Endodermal cell (in vitro differentiated cells): ENCODE measurements at regions not wholly inside any gene's neighbourhood (a gene's known extent, or its start where the extent isn't known, plus 50 kb on each side); places are given as distances from the start of the nearest gene placed in this dataset.

Source experiments
- DNase-seq: peaks from one replicate; pipeline ENCODE4 v3.0.0-alpha.2; 2017
- H3K27ac ChIP-seq: 2 replicates; pipeline ENCODE4 v1.5.1; 2013; ENCODE audit warnings: mild to moderate bottlenecking, low read depth, low read length, moderate library complexity
- H3K27me3 ChIP-seq: 2 replicates; pipeline ENCODE4 v1.6.1; 2013; ENCODE audit warnings: mild to moderate bottlenecking, low read length, moderate library complexity; ENCODE audit not compliant: insufficient read depth, control insufficient read depth, poor library complexity, severe bottlenecking
- H3K36me3 ChIP-seq: 2 replicates; pipeline ENCODE4 v1.7.0; 2013; ENCODE audit warnings: mild to moderate bottlenecking, low read length, moderate library complexity; ENCODE audit not compliant: control insufficient read depth, insufficient read depth
- H3K4me1 ChIP-seq: one replicate; pipeline ENCODE4 v1.7.0; 2013; ENCODE audit warnings: low read length; ENCODE audit not compliant: control insufficient read depth, insufficient read depth
- H3K4me3 ChIP-seq: 2 replicates; pipeline ENCODE4 v1.5.1; 2013; ENCODE audit warnings: mild to moderate bottlenecking, low read length, moderate library complexity
- H3K9ac ChIP-seq: 2 replicates; pipeline ENCODE4 v1.6.1; 2013; ENCODE audit warnings: mild to moderate bottlenecking, low read length, moderate library complexity; ENCODE audit not compliant: poor library complexity, severe bottlenecking; ENCODE audit errors: extremely low read depth
- H3K9me3 ChIP-seq: 2 replicates; pipeline ENCODE4 v1.6.1; 2013; ENCODE audit warnings: mild to moderate bottlenecking, low read length, moderate library complexity; ENCODE audit not compliant: control insufficient read depth
- H3K27ac Mint-ChIP-seq: 2 replicates; pipeline ENCODE4 v1.8.0; 2020; ENCODE audit warnings: mixed read lengths
- H3K27me3 Mint-ChIP-seq: 2 replicates; pipeline ENCODE4 v1.8.0; 2021; ENCODE audit warnings: mild to moderate bottlenecking, mixed read lengths; ENCODE audit not compliant: insufficient read depth
- H3K36me3 Mint-ChIP-seq: 2 replicates; pipeline ENCODE4 v1.8.0; 2020; ENCODE audit warnings: low read depth, mixed read lengths
- H3K4me1 Mint-ChIP-seq: 2 replicates; pipeline ENCODE4 v1.8.0; 2020; ENCODE audit warnings: mixed read lengths
- H3K4me3 Mint-ChIP-seq: 2 replicates; pipeline ENCODE4 v1.8.0; 2020; ENCODE audit warnings: mild to moderate bottlenecking, moderate library complexity, mixed read lengths
- H3K9me3 Mint-ChIP-seq: 2 replicates; pipeline ENCODE4 v1.8.0; 2020; ENCODE audit warnings: mild to moderate bottlenecking, mixed read lengths
- WGBS, 2 experiments: methylation state at CpG; one replicate each; pipeline versions ENCODE4 v1.1.5 to v1.1.7; 2013; ENCODE audit warnings: missing lambda C conversion rate in 2 of 2, mixed read lengths in 1 of 2; ENCODE audit not compliant: insufficient coverage in 1 of 2, insufficient read length in 1 of 2; 5-methylcytosine and 5-hydroxymethylcytosine counted together
- TF ChIP-seq, protein P1 (sequence below): fragments of 200-600 bp; sonication (generic); conservative IDR thresholded peaks from 2 replicates; pipeline ENCODE4 v1.5.0; 2021; ENCODE audit warnings: antibody characterized with exemption, mild to moderate bottlenecking

DNA sequence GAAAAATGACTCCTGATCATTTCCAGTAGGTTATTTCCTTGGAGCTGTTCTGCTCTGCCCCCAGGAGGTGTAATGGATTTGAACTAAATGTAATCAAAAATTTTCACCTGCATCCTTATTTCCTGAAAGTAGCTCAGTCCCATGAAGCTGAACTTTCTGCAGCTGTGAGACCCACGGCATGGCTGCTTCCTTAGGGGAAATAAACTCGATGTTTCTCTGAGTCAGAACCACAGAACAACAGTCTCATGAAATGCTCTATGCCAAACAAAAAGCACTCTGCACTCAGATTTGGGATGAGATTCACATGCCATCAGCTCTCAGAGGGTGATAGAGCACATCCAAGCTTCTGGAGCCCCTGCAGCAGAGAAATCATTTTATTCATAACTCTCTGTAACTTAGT, 224.1 kb upstream of the PLEKHG7 start:
- DNase-seq = no peak
- no peaks in the 10 kb centered on the region for H3K36me3 Mint-ChIP-seq

DNA sequence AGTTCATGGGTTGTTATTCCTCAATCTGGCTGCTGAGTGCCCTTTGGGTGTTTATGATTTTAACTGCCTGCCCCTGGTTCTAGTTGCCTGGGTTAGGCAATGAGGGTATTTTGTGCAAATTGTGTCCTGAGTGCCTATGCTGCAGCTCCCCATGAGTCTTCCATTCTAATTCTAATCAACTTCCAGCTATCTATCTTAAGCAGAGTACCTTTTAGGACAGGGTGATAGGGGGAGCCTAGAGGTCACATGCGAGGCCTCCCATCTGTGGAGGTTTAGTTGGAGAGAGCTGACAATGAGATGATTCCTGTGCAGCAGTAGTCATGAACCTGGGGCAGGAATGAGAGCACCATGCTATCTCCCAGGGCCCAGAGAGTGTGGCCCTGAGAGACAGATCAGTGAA, 225.9 kb upstream of the PLEKHG7 start:
- Mint-ChIP-seq H3K9me3 (peaks cover 7% of the 10 kb centered on the region), H3K27me3 (no peaks in the 10 kb centered on the region), H3K27ac (no peak overlapping the region), H3K4me3 (no peak overlapping the region), H3K36me3 (no peaks in the 10 kb centered on the region), H3K4me1 (no peaks in the 10 kb centered on the region)
- Histone ChIP-seq H3K27me3 (no peaks in the 10 kb centered on the region), H3K4me1 (no peaks in the 10 kb centered on the region), H3K27ac (no peak overlapping the region), H3K4me3 (no peak overlapping the region), H3K9me3 (no peaks in the 10 kb centered on the region), H3K36me3 (no peaks in the 10 kb centered on the region), H3K9ac (no peak overlapping the region)
- no peak for DNase-seq
- TF ChIP-seq, protein P1, sequence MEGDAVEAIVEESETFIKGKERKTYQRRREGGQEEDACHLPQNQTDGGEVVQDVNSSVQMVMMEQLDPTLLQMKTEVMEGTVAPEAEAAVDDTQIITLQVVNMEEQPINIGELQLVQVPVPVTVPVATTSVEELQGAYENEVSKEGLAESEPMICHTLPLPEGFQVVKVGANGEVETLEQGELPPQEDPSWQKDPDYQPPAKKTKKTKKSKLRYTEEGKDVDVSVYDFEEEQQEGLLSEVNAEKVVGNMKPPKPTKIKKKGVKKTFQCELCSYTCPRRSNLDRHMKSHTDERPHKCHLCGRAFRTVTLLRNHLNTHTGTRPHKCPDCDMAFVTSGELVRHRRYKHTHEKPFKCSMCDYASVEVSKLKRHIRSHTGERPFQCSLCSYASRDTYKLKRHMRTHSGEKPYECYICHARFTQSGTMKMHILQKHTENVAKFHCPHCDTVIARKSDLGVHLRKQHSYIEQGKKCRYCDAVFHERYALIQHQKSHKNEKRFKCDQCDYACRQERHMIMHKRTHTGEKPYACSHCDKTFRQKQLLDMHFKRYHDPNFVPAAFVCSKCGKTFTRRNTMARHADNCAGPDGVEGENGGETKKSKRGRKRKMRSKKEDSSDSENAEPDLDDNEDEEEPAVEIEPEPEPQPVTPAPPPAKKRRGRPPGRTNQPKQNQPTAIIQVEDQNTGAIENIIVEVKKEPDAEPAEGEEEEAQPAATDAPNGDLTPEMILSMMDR = no peak
- WGBS, 2 experiments = 94 to 100% methylated on average over 1 of the region's 1 CpG

More for the DNA sequence above, 224.1 kb upstream of the PLEKHG7 start:
- Histone ChIP-seq H3K9me3 (no peaks in the 10 kb centered on the region), H3K27ac (no peak overlapping the region), H3K27me3 (no peaks in the 10 kb centered on the region), H3K4me3 (no peak overlapping the region), H3K36me3 (no peaks in the 10 kb centered on the region), H3K4me1 (no peaks in the 10 kb centered on the region), H3K9ac (no peak overlapping the region)
- H3K27ac Mint-ChIP-seq = no peak overlapping the region
- H3K9me3 Mint-ChIP-seq = peaks cover 7% of the 10 kb centered on the region
- WGBS, 2 experiments = 76 to 82% methylated on average over 2 of the region's 2 CpGs
- H3K4me3 Mint-ChIP-seq = no peak overlapping the region
- no peaks in the 10 kb centered on the region for H3K27me3 Mint-ChIP-seq
- no peaks in the 10 kb centered on the region for H3K4me1 Mint-ChIP-seq
- TF ChIP-seq, protein P1 = no peak

DNA sequence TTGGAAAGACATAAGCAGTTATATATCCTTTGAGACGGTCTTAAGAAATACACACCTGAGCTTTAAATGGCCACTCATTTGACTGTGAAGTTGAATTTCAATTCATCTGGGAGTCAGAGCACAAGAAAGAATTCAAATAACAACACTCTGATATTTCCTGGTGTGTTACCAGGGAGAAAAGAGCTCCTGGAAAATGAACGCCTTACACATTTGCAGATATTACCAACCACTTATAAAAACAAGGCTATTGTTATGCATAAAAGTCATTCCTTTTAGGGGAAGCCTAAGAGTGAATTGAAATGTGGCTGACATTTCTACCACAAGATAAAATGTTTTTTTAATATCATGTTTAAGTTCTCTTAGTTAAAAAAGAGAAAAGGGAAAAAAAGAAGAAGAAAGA, 229.2 kb upstream of the PLEKHG7 start:
- Mint-ChIP-seq H3K36me3 (no peaks in the 10 kb centered on the region), H3K27ac (no peak overlapping the region), H3K9me3 (peaks cover 7% of the 10 kb centered on the region), H3K4me3 (no peak overlapping the region), H3K4me1 (peaks cover 14% of the 10 kb centered on the region), H3K27me3 (no peaks in the 10 kb centered on the region)
- no peaks in the 10 kb centered on the region for H3K27me3 ChIP-seq
- H3K36me3 ChIP-seq = no peaks in the 10 kb centered on the region
- TF ChIP-seq, protein P1 = no peak
- no peak for DNase-seq
- no peak overlapping the region for H3K4me3 ChIP-seq
- H3K4me1 ChIP-seq = no peaks in the 10 kb centered on the region
- no peaks in the 10 kb centered on the region for H3K9me3 ChIP-seq
- no peak overlapping the region for H3K27ac ChIP-seq
- WGBS, 2 experiments = 100% methylated on average over 1 of the region's 2 CpGs; no CpG with 5 or more reads in 1 of the 2 experiments
- no peak overlapping the region for H3K9ac ChIP-seq
